ENCODE measurements at regions not wholly inside any gene's neighbourhood (a gene's known extent, or its start where the extent isn't known, plus 50 kb on each side); places are given as distances from the start of the nearest gene placed in this dataset.
"Not testable (repeated sequence)": the region's sequence is repeated elsewhere in the genome, so short reads cannot be mapped to it uniquely, and the experiment has no call there.

DNA sequence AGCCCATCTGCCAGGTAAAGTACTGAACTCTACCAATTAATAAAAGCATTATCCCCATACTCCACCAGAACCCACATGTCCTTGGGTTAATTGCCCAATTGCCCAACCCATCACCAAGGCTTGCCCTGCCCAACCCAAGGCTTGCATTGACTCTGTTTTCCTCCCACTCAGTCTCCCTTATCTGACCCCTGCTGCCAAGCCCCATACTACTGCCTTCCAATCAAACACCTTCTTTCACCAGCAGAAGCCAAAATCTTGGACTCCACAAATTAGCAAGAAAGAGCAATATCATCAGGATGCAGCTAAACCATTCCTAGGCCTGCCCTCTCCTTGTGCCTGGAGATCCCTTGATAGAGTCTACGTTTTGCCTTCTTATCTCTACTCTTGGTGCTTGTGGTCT is 602.9 kb downstream of the NTRK3 start:
- DNase-seq (ENCODE audit: low spot score) (no peak), ATAC-seq (no peak)
- intact Hi-C loops (cut with DNase I), result no loop called here

DNA sequence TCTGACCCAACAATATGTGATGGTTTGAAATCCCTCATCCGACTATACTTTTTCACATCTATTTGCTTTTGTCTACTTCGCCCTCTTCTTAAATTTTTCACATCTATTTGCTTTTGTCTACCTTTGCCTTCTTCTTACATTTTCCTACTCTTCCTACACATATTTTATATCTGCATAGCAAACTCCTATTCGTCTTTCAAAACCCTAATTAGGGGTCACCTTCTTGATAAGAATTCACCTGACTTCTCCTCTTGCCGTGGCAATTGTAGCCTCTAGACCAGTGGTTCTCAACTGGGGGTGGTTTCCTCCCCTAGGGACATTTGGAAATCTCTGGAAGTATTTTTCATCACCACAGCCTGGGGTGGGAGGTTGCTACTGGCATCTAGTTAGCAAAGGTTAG is 607.4 kb downstream of the NTRK3 start:
- intact Hi-C loops (cut with DNase I), result no loop called here
- ATAC-seq, result no peak

DNA sequence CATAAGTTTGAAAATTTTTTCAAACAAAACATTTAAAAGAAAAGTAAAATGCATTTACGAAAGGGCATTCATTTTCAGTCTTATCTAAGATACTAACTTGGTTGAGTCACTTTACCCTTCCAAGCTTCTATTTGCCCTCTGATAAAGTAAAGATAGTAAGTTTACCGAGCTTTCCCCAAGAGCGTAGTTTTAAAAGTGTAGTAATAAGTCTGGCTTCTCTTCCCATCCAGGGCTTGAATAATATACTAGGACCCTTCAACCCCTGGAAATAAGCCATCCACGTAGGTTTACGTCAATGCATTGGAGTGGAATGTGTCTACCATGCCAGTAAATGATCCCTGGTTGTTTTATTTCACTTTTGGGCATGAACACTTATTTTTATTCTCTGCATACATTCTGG is 608.3 kb downstream of the NTRK3 start:
- intact Hi-C loops (cut with DNase I), result no loop called here
- DNase-seq (ENCODE audit: low spot score), result no peak
- ATAC-seq, result peak; percentile 41

More for the DNA sequence above, 607.4 kb downstream of the NTRK3 start:
- no peak for DNase-seq (ENCODE audit: low spot score)

DNA sequence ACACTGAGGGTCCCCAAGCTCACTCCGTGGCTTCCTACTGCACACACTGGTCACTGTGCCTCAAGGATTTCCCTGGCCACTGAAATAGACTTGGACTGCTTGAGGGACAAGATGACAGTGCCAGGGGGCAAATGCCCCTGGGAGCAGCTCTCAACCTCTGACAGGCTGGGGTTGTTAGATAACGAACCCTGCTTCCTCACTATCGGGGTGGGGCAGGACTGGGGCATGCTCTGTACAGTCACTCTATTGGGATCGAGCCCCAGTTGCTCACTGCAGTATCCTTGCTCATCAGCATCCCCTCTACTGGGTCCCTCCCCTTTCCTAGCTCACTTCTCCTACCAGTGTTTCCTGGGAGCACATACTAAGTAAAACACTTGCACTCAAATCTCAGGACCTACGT is 610.8 kb downstream of the NTRK3 start:
- ATAC-seq, result no peak
- intact Hi-C loops (cut with DNase I), result no loop called here
- DNase-seq (ENCODE audit: low spot score), result no peak

- ATAC-seq; DNase-seq (ENCODE audit: low spot score); intact Hi-C loops (cut with DNase I): not testable (repeated sequence)
Measured at GRCh38 chr15:87642997-87643396, 613.5 kb downstream of the NTRK3 start.

- ATAC-seq (no peak), DNase-seq (ENCODE audit: low spot score) (no peak)
- intact Hi-C loops (cut with DNase I), result no loop called here
Measured at GRCh38 chr15:87639305-87640011, 617.1 kb downstream of the NTRK3 start.

DNA sequence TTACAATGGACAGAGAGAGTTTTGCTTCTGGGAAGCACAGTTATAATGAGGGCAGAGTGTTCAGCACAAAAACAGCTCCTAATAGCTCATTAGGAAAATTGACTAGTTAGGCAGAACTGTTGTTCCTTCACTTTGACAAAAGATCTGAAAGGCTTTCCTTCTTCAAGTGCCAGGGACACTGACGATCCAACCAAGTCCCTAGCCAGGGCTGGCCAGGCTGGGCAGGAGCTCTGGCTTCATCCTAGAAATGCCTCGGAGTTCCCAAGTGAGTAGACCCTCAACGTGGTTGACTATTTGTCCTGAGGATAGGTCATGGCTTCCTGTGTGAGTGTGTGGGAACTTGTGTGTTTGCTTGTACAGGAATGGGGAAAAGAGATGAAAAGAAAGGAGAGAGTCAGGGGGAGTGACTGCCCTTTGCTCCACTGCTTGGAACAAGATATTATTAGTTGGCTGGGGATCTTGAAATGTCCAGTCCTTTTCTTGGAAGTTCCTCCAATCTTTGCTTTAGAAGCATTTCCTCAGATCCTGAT is 617.9 kb downstream of the NTRK3 start:
- intact Hi-C loops (cut with DNase I), result no loop called here
- DNase-seq (ENCODE audit: low spot score), result no peak
- ATAC-seq, result peak; percentile 77

DNA sequence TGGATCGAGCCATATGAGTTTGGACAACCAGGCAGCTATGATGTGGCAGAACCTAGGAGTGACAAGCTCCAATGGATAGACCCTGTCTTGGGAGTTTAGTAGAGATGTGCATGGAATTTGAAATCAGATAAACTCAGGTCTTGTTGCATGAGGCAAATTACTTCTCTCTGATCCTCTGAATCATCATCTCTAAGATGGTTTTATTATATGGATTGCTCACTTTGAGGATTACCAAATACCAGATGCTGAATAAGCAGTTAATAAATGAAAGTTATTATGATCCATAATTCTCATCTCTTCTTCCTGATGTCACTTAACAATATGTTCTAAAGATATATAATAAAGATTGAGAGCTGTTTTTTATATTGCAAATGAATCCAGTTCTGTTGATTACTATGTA is 622.2 kb downstream of the NTRK3 start:
- DNase-seq (ENCODE audit: low spot score) (no peak), ATAC-seq (no peak)
- intact Hi-C loops (cut with DNase I), result no loop called here

- intact Hi-C loops (cut with DNase I), result no loop called here
- ATAC-seq (peak; percentile 72), DNase-seq (ENCODE audit: low spot score) (no peak)
Measured at GRCh38 chr15:87633525-87633924, 623.0 kb downstream of the NTRK3 start.

DNA sequence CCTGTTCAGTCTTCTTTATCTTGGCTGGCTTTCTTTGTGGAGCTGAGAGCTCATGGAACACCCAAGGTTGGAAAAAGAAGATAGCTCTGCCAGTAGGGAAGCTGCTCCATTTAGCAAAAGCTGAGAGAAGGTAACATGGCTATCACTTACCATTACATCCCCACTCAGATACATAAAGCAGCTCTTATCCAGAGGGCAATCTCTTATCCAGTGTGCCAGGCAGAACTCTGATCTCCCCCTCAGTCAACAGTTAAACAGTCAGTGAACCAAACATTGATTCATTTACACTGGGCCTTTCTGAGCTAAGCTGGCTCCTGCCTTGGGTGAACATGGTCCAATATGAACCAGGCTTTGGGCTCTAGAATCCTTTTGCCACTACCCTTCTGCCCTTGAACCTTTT is 624.2 kb downstream of the NTRK3 start:
- intact Hi-C loops (cut with DNase I), result no loop called here
- no peak for ATAC-seq
- DNase-seq (ENCODE audit: low spot score), result no peak

GRCh38 chr15:87631775-87632174 is 624.8 kb downstream of the NTRK3 start:
- intact Hi-C loops (cut with DNase I), result no loop called here
- ATAC-seq (no peak), DNase-seq (ENCODE audit: low spot score) (no peak)

- ATAC-seq (no peak), DNase-seq (ENCODE audit: low spot score) (no peak)
- intact Hi-C loops (cut with DNase I), result no loop called here
Measured at GRCh38 chr15:87631093-87631492, 625.4 kb downstream of the NTRK3 start.

DNA sequence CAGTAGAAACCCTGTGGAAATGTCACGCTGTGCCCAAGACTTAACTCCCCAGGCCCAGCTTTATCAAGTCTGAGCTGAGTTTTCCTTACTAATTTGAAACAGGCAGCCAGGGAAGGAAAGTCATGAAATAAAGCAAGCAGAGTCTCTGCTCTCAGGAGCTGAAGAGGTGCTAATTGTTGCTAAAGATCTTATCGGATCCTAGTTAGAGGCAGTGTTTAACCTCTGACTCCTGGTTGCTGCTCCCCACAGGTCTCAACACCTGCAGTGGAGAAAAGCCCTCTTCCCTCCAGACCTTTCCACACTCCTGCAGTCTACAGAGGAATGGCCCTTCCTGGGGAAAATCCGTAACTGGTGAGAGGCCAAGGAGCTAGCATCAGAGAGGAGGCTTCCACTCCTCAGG is 628.2 kb downstream of the NTRK3 start:
- intact Hi-C loops (cut with DNase I), result no loop called here
- ATAC-seq (no peak), DNase-seq (ENCODE audit: low spot score) (no peak)

GRCh38 chr15:87626860-87627259 is 629.7 kb downstream of the NTRK3 start:
- ATAC-seq (no peak), DNase-seq (ENCODE audit: low spot score) (no peak)
- intact Hi-C loops (cut with DNase I), result no loop called here

DNA sequence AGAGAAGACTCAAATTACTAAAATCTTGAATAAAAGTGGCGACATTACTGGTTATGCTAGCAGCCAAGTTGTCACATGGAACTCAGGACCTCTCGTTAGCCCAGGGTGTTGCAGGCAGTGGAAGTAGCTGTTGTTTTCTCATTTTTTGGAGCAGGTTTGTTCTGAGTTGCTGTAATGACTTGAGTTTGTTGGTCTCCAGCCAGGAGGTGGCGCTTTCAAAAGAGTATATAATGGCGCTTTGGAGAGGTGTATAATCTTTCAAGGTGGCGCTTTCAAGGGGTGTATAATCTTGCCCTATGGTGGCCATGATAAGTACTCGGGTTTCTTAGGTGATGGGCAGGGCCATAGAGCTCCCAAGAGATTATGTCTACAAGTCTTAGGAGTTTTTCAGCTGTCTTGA is 632.7 kb downstream of the NTRK3 start:
- intact Hi-C loops (cut with DNase I), result no loop called here
- DNase-seq (ENCODE audit: low spot score), result no peak
- ATAC-seq, result no peak

DNA sequence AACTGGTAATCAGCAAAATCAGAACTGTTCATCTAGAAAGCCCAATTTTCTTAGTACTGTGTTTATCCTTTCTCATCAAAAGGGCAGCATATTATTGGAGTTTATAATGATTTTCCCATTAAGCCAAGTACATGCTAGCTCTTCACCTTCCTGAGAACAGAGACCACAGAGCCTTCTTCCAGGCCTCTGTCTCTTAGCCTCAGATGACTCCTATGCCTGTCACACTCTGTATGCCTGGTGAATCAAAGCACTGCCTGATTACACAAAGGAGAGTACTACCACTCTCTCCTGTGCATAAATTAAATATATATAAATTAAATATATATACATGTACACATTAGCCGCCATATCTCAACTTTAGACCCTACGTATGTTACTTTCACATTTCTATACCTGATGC is 636.1 kb downstream of the NTRK3 start:
- ATAC-seq (no peak), DNase-seq (ENCODE audit: low spot score) (no peak)
- intact Hi-C loops (cut with DNase I), result no loop called here

DNA sequence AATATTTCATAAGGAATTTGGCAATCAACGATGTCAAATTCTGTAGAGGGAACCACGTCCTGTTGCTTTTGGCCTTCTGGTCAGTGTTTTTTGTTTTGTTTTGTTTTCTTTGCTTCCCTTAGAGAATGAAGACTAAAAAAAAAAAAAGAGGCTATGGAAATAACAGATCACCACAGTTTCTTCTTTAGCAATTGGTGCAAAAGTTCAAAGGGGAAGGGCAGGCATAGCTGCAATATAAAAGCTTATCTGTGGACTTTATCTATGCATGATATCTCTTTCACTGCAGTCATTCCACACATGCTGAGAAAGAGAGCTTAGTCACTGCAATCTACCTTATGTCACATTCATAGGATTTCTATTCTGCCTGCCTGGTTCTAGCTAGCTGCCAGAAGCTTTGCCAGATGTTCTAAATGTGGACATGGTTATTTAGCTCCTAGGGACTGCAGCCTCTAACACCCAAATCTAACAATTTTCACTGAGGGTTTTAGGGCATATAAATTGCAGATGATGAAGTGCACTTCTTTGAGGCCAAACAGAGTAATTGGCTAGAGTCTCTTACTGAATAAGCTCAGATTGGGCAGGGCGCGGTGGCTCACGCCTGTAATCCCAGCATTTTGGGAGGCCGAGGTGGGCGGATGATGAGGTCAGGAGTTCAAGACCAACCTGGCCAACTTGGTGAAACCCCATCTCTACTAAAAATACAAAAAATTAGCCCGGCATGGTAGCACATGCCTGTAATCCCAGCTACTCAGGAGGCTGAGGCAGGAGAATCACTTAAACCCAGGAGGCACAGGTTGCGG is 637.2 kb downstream of the NTRK3 start:
- ATAC-seq (peak; percentile 95), DNase-seq (ENCODE audit: low spot score) (no peak)
- intact Hi-C loops (cut with DNase I), result no loop called here

DNA sequence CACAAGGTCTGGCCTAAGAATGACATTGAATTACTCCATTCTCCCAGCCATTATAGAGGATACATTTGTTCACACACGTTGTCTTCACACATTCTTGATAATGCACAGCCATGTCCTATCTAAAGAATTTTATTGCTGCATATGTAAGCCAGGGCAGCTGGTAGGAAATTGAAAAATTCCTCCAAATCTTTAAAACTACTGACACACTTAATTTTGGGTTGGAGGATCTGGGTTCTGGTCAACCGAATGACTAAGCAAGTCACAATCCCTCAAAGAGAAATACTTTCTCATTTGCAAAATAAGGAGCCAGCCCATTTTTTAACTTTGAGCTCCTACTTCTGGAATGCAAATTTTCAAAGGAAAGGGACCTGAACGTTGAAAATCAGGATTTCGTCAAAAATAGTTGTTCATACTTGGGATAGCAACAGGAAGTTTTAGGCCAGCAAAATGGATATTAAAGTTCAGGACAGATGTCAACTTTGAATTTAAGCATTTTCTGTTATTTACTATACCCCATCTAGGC is 638.3 kb downstream of the NTRK3 start:
- ATAC-seq, result no peak
- intact Hi-C loops (cut with DNase I), result no loop called here

GRCh38 chr15:87614704-87615103 is 641.8 kb downstream of the NTRK3 start:
- no peak for DNase-seq (ENCODE audit: low spot score)
- ATAC-seq, result no peak
- intact Hi-C loops (cut with DNase I), result no loop called here

More for the DNA sequence above, 638.3 kb downstream of the NTRK3 start:
- no peak for DNase-seq (ENCODE audit: low spot score)

GRCh38 chr15:87610366-87610765 is 646.2 kb downstream of the NTRK3 start:
- no peak for DNase-seq (ENCODE audit: low spot score)
- no peak for ATAC-seq
- intact Hi-C loops (cut with DNase I), result no loop called here

Data from sciatic nerve (tissue), 2 donors.